ENCODE measurements at regions not wholly inside any gene's neighbourhood (a gene's known extent, or its start where the extent isn't known, plus 50 kb on each side); places are given as distances from the start of the nearest gene placed in this dataset.
"Not testable (repeated sequence)": the region's sequence is repeated elsewhere in the genome, so short reads cannot be mapped to it uniquely, and the experiment has no call there.

- no peak for DNase-seq (ENCODE audit: low read depth)
These were observed 155.6 kb upstream of the GHITM start for GRCh38 chr10:83983578-83984255.

DNA sequence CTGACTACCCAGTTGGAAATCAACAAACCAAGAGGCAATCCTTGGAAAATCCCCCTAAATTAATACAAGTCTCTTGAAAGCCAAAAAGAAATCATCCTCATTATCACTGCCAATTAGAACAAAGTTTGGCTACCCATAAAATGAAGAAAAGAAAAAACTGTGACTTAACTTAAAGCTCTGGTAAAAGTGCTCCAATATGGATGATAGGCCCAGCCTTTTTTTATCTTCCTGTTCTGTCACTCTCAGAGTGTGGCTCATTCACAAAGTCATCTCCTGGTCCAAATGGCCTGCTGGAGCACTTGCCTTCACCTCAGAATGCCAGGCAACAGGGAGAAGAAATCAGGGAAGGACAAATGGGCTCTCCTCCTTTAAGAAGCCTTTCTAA, 155.1 kb upstream of the GHITM start:
- no peak for DNase-seq (ENCODE audit: low read depth)

GRCh38 chr10:83986800-83987199, 152.5 kb upstream of the GHITM start:
- DNase-seq (ENCODE audit: low read depth) = no peak

DNA sequence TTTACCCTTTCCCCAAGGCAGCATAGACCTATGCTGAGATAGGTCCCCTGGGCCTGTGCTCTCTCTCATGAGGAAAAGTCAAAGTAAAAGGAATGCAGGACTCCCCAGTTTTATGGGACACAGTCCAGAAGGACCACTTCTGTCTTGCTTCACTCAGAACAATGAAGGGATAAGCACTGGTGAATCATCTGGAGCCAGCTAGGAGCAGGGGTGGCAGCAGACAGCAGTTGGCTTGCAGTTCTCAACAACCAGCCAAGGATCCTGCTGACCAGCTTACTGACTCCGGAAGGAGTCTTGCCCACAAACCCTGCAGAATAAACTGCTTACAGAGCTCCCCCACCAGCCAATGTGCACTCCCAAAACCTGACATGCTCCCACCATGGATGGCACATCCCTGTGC, 152.1 kb upstream of the GHITM start:
- no peak for DNase-seq (ENCODE audit: low read depth)

DNA sequence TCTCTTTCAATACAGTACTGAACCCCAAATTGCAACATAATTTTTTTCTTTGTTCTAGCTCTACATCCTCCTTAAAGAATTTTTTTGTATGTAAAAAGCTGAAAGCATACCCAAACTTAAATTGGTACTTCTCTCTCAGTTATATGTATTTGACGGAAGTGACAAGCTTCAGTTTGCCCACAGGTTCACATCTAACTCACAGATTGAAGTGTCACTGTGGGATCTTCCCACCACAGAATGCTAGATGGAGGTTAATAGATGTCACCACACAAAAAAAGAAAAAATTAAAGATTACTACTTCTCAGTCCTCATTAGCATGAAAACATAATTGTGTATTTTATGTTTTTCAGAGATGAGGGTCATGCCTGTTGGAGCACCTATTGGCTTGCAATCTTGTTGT, 150.9 kb upstream of the GHITM start:
- no peak for DNase-seq (ENCODE audit: low read depth)

DNA sequence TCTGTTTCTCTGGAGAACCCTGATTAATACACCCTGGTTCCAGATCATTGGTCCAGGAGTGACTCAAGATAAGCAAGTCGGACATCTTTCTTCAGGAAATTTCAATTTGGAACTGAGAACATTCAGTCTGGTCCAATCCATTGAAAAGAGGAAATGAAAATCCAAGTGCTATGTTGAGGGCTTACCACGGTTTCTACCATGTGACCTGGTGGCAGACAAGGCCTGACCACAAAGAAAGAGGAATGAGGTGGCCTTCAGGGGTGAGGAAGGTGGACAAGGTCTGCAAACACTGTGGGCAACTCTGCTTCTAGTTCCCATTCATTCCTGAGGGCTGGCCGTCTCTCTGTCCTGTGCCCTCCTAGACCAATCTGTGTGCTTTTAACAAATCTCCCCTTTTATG, 149.2 kb upstream of the GHITM start:
- DNase-seq (ENCODE audit: low read depth) = no peak

GRCh38 chr10:83991986-83992753, 147.1 kb upstream of the GHITM start:
- no peak for DNase-seq (ENCODE audit: low read depth)

DNA sequence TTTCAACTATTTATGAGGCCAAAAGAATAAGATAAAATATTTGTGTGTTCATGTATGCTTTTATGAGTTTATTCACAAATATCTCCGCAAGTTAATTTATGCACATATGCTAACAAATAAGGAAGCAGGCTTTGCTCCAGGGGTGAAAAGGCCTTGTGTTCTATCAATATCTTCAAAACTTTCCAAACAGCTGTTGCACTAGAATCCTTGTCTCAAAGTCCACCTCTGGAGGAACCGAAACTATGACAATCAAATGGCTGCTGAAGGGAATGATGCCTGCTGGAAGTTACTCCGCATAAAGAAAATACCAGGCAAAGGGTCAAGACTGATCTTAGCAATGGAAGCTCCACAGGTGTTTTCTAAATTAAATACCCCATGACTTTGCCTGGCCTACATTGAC, 145.0 kb upstream of the GHITM start:
- no peak for DNase-seq (ENCODE audit: low read depth)

DNA sequence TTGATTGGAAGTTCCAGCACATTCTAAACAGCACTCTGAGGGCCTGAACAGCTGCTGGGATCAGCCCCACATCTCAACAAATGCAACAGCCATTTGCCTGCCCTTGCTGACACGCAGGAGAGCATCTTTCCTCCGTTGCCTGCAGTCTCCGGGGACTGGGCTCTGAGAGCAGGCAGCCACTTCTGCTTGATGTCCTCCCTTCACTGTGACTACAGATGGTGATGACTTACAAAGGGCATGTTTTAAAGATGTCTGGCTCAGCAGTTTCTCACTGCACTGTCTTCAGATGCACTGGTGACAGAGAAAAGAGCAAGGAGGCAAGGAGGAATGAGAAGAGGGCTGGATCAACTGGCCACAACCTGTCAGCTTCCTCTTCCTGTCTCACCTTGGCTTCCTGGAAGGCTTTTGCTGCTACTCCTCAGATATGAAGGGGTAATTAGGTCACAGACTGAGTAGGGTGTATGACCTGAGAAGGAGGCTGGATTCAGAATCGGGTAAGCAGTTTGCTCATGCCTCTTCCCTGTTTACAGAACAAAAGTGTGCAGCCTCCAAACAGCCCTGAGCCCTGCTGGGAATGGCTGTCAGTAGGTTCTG, 143.5 kb upstream of the GHITM start:
- DNase-seq (ENCODE audit: low read depth) = no peak

GRCh38 chr10:84004221-84004620, 135.1 kb upstream of the GHITM start:
- DNase-seq (ENCODE audit: low read depth) = no peak

DNA sequence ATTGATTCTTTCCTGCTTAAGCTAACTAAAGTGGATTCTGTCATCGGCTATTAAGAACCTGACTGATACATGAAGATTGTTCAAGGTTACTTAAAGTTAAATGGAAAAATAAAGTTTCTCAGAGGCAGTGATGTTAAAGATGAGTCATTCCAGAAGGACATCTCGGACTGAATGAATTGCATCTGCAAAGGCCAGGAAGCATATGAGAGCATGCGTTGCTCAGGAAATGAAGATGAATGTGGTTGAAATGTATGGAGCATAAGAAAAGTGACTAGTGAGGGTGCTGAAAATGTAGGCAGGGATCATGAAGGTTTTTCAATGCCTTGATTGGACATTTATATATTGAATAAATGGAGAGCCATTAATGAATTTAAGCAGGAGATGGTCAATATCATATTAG, 133.9 kb upstream of the GHITM start:
- DNase-seq (ENCODE audit: low read depth) = no peak

DNA sequence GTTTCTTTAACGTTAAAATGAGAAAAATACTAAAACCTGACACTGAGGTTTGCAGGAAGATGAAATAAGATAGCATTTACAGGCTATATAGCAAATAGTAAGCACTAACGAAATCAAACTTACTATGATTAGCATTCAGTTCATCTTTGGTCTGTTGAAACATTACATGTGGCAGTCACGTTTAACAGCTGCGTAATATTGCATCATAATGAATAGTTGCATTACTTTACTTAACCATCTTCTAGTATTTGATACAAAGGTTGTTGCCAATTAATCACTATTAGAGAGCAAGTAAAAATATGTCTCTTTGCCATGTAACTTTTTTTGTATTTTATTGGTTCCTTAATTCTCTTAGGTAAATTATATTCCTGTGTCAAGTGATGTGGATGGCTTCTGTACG, 131.8 kb upstream of the GHITM start:
- no peak for DNase-seq (ENCODE audit: low read depth)

DNA sequence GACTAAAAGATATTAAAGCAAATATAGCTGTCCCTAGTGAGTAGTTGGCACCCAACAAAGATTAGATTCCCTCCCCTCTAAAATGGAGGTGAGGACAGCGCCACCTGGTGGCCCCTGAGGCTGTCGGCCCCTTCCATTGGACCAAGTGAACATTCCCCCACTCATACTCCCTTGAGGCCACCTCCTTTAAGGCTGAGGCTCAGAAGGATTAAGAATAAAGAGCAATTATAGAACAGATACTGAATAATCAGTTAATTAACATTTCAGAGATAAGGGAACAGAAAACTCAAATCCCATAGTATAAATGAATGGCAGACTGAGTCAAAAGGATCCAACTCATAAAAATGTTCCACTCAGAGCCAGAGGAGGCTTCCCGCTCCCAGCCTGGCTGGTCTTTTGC, 130.4 kb upstream of the GHITM start:
- no peak for DNase-seq (ENCODE audit: low read depth)

GRCh38 chr10:84012431-84012830, 126.9 kb upstream of the GHITM start:
- DNase-seq (ENCODE audit: low read depth) = no peak

- no peak for DNase-seq (ENCODE audit: low read depth)
These were observed 126.4 kb upstream of the GHITM start for GRCh38 chr10:84012831-84013458.

DNA sequence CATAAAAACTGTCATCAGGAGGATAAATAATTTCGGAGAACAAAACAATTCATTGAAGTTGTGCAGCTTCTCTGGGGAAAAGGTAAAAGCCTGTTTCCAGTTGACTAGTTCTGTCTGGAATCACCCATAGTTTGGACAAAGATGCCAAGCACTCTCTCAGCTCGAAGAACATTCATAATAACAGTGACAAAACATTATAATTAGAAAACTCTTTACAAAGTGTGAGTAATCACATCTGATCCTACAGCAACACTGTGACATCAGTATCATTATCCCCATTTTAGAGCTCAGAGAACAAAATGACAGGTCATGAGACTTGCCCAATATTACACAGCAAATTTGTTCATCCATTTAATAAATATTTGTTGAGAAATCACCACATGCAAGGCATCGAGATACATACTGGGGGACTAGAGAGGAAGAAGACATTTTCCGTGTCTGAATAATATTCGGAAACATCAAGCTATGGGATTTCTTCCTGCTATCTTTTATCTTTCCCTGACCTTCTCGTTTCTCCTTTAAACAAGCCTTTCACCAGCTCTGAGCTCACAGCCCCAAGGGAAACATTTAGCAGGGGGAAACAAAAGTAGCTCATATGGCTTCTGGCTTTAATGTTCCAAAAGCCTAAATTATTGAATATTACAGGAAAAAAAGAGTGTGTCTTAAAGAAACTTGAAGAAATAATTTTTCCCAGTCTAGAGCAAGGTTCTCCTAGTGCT, 123.3 kb upstream of the GHITM start:
- DNase-seq (ENCODE audit: low read depth) = no peak

- DNase-seq (ENCODE audit: low read depth) = no peak
These were observed 120.5 kb upstream of the GHITM start for GRCh38 chr10:84018826-84019225.

GRCh38 chr10:84019854-84020458, 119.4 kb upstream of the GHITM start:
- DNase-seq (ENCODE audit: low read depth) = not testable (repeated sequence)

DNA sequence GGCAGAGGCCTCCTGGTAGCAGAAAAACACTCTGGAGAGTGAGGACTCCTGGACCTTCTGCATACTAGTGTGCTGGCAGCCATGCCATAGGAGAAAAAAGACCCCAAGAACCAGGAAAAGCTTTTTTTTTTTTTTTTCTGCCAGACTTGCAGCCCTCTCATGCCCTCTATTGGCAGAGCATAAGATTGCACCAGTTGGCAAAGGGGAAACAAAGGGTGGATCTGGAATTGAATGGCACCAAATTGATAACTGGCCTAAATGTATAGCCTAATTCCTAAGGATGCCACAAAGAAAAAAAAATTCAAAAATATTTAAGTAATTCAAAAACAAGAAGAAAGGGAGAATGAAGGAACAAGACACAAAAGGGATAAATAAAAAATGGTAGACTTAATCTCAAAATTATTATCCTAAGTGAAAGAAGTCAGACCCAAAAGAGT, 112.5 kb upstream of the GHITM start:
- no peak for DNase-seq (ENCODE audit: low read depth)

DNA sequence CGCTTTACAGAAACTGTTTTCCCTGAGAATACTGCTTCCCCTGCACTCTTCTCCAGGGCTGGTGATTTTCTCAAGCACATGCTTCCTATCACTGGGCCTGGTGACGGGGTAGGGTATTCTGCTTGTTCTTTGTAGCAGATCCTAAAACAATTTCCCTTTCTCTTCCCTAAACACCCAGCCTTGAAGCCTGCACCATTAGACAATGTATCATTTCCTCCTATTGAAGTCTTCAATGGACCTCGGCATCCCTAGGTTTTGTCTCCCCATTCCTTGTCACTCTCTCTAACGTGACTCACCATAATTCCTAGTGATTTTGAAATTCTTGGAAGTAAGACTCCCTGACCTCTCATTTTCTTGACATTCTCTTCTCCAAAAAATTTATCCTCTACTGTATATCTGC, 109.5 kb upstream of the GHITM start:
- no peak for DNase-seq (ENCODE audit: low read depth)

GRCh38 chr10:84038035-84038434, 101.3 kb upstream of the GHITM start:
- DNase-seq (ENCODE audit: low read depth) = no peak

- no peak for DNase-seq (ENCODE audit: low read depth)
These were observed 99.4 kb upstream of the GHITM start for GRCh38 chr10:84039957-84040356.
